ENCODE measurements at regions not wholly inside any gene's neighbourhood (a gene's known extent, or its start where the extent isn't known, plus 50 kb on each side); places are given as distances from the start of the nearest gene placed in this dataset.

GRCh38 chr1:214854126-214854875 lies 228.2 kb upstream of the KCNK2 start:
- Mint-ChIP-seq H3K9me3 (peaks cover 2% of the 10 kb centered on the region), H3K4me1 (ENCODE audit: low read depth) (no peaks in the 10 kb centered on the region), H3K27me3 (no peaks in the 10 kb centered on the region), H3K36me3 (ENCODE audit: low read depth) (no peaks in the 10 kb centered on the region), H3K4me3 (no peak overlapping the region), H3K27ac (no peak overlapping the region)
- ChIA-PET POLR2A (no interaction called here), CTCF (no interaction called here)
- intact Hi-C loops (cut with micrococcal nuclease): no loop called here
- TF ChIP-seq CTCF (IDR thresholded peaks at IDR 0.05): no peak
- DNase-seq (no peak), ATAC-seq (no peak)

GRCh38 chr1:214856843-214857242 lies 225.7 kb upstream of the KCNK2 start:
- Mint-ChIP-seq H3K4me3 (no peak overlapping the region), H3K27me3 (no peaks in the 10 kb centered on the region), H3K36me3 (ENCODE audit: low read depth) (no peaks in the 10 kb centered on the region), H3K4me1 (ENCODE audit: low read depth) (no peaks in the 10 kb centered on the region), H3K9me3 (no peaks in the 10 kb centered on the region), H3K27ac (no peak overlapping the region)
- intact Hi-C loops (cut with micrococcal nuclease): no loop called here
- DNase-seq: no peak
- no peak for TF ChIP-seq CTCF (IDR thresholded peaks at IDR 0.05)
- ChIA-PET POLR2A (no interaction called here), CTCF (no interaction called here)
- no peak for ATAC-seq

- intact Hi-C loops (cut with micrococcal nuclease): no loop called here
- TF ChIP-seq CTCF (IDR thresholded peaks at IDR 0.05): no peak
- ChIA-PET CTCF (no interaction called here), POLR2A (no interaction called here)
- no peak overlapping the region for H3K27ac Mint-ChIP-seq
- H3K9me3 Mint-ChIP-seq: no peaks in the 10 kb centered on the region
- no peaks in the 10 kb centered on the region for H3K27me3 Mint-ChIP-seq
- no peak for ATAC-seq
- no peak overlapping the region for H3K4me3 Mint-ChIP-seq
- no peaks in the 10 kb centered on the region for H3K36me3 Mint-ChIP-seq (ENCODE audit: low read depth)
- H3K4me1 Mint-ChIP-seq (ENCODE audit: low read depth): no peaks in the 10 kb centered on the region
- no peak for DNase-seq
These were observed 224.8 kb upstream of the KCNK2 start for GRCh38 chr1:214857716-214858115.

GRCh38 chr1:214859647-214860046 lies 222.9 kb upstream of the KCNK2 start:
- Mint-ChIP-seq H3K27me3 (no peaks in the 10 kb centered on the region), H3K4me3 (no peak overlapping the region), H3K27ac (no peak overlapping the region), H3K4me1 (ENCODE audit: low read depth) (no peaks in the 10 kb centered on the region), H3K36me3 (ENCODE audit: low read depth) (no peaks in the 10 kb centered on the region), H3K9me3 (no peaks in the 10 kb centered on the region)
- DNase-seq: no peak
- CTCF ChIA-PET: no interaction called here
- no peak for ATAC-seq
- POLR2A ChIA-PET: no interaction called here
- intact Hi-C loops (cut with micrococcal nuclease): no loop called here
- TF ChIP-seq CTCF (IDR thresholded peaks at IDR 0.05): no peak

- POLR2A ChIA-PET: no interaction called here
- Mint-ChIP-seq H3K27me3 (no peaks in the 10 kb centered on the region), H3K9me3 (no peaks in the 10 kb centered on the region), H3K4me1 (ENCODE audit: low read depth) (no peaks in the 10 kb centered on the region), H3K36me3 (ENCODE audit: low read depth) (no peaks in the 10 kb centered on the region), H3K27ac (no peak overlapping the region), H3K4me3 (no peak overlapping the region)
- DNase-seq (no peak), ATAC-seq (no peak)
- intact Hi-C loops (cut with micrococcal nuclease): no loop called here
- no peak for TF ChIP-seq CTCF (IDR thresholded peaks at IDR 0.05)
- CTCF ChIA-PET: no interaction called here
These were observed 220.9 kb upstream of the KCNK2 start for GRCh38 chr1:214861615-214862014.
